A549 (cell line): ENCODE measurements at regions not wholly inside any gene's neighbourhood (a gene's known extent, or its start where the extent isn't known, plus 50 kb on each side); places are given as distances from the start of the nearest gene placed in this dataset.

Experiments used
- ATAC-seq, 2 experiments: fragments of 200-7000 bp in 1 of 2; fragments of >200 bp in 1 of 2; cut with Nextera tagmentation in 1 of 2; cut with Tn5 transposase in 1 of 2; 3 replicates each; pipeline versions ENCODE4 v1.8.0 to v1.9.1; 2018 to 2020; ENCODE audit warnings: mild to moderate bottlenecking in 1 of 2, moderate library complexity in 1 of 2
- CTCF ChIA-PET: fragments of 300-600 bp; sonication (Branson Sonifier 250); formaldehyde crosslinking; extraction: SDS; loops from one replicate; lab custom pipeline; 2021; ENCODE audit warnings: antibody characterized with exemption, inconsistent platforms; lab: Yijun Ruan, JAX
- POLR2A ChIA-PET: fragments of 350-600 bp; formaldehyde crosslinking; extraction: SDS; loops from one replicate; lab custom pipeline; 2021; ENCODE audit warnings: antibody characterized with exemption, inconsistent platforms; lab: Yijun Ruan, JAX
- DNase-seq, 2 experiments: peaks; one replicate each; pipeline versions ENCODE4 v3.0.0 to v3.0.0-alpha.2; 2011 to 2016; ENCODE audit warnings: low read depth in 1 of 2, low spot score in 1 of 2
- FAIRE-seq: peaks from 2 replicates; lab custom pipeline; 2011; peaks lifted over from hg19 to GRCh38; lab: Jason Lieb, UNC
- H3K27ac ChIP-seq, 2 experiments: fragments of >200 bp; sonication (Bioruptor Twin); formaldehyde crosslinking; 3 replicates each; pipeline ENCODE4 v1.5.1; 2016 to 2017
- H3K4me1 ChIP-seq: fragments of >200 bp; sonication (Bioruptor Twin); formaldehyde crosslinking; 3 replicates; pipeline ENCODE4 v1.6.1; 2016
- H3K4me2 ChIP-seq: fragments of >200 bp; sonication (Bioruptor Twin); formaldehyde crosslinking; 3 replicates; pipeline ENCODE4 v1.6.1; 2016
- H3K4me3 ChIP-seq: fragments of >200 bp; sonication (Bioruptor Twin); formaldehyde crosslinking; 3 replicates; pipeline ENCODE4 v1.5.1; 2016
- H3K9me3 ChIP-seq: fragments of >200 bp; sonication (Bioruptor Twin); formaldehyde crosslinking; 3 replicates; pipeline ENCODE4 v1.6.1; 2016
- GATA3 ChIP-seq: IDR thresholded peaks from 2 replicates; pipeline ENCODE4 v1.6.1; 2012; ENCODE audit warnings: borderline replicate concordance
- WGBS: methylation state at CpG from one replicate; pipeline ENCODE4 v1.1.6; 2017; ENCODE audit errors: missing lambda C conversion rate; 5-methylcytosine and 5-hydroxymethylcytosine counted together
- small RNA-seq, 6 experiments: library from RNA; depleted of rRNA; stranded (forward); fragments of <200 nt; gene quantifications; one replicate each; pipeline ENCODE3, GENCODE V24; 2012
- TF ChIP-seq, protein P1 (sequence below): fragments of >200 bp; sonication (Bioruptor Twin); formaldehyde crosslinking; IDR thresholded peaks from 2 replicates; pipeline ENCODE4 v1.6.1; 2016

DNA sequence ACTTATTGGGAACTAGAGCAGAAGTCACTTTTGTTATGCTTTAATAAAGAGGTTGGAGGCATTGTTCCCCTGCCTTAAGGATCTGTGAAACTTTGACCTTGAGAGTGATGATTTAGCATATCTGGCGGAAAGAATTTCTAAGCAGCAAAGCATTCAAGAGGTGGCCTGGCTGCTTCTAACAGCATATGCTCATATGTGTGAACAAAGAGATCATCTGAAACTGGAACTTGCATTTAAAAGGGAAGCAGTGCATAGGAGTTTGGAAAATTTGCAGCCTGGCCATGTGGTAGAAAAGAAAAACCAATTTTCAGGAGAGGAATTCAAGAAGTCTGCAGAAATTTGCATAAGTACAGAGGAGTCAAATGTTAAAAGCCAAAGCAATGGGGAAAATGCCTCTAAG, 56.4 kb upstream of the GOLIM4 start:
- no peak for TF ChIP-seq GATA3
- TF ChIP-seq, protein P1, sequence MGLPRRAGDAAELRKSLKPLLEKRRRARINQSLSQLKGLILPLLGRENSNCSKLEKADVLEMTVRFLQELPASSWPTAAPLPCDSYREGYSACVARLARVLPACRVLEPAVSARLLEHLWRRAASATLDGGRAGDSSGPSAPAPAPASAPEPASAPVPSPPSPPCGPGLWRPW, result no peak
- ChIA-PET CTCF (interaction anchor here (2.2 kb wide), 1 partner anchor 13 kb away, joined by 6 read pairs; no protein-coding TSS in a partner anchor), POLR2A (no interaction called here)
- Histone ChIP-seq H3K4me1 (no peaks in the 10 kb centered on the region), H3K27ac (no peak overlapping the region), H3K9me3 (no peaks in the 10 kb centered on the region), H3K4me2 (no peak overlapping the region), H3K4me3 (no peak overlapping the region)
- DNase-seq (no peak), FAIRE-seq (no peak), ATAC-seq (no peak)
- 92% methylated on average over 1 of the region's 1 CpG for WGBS

Small RNA genes lying in the stretch of these regions (small RNA-seq; reads per million reads assigned to genes)
- 0 reads per million in 6 experiments for gene MIR551B
- gene RNU2-20P, result 0 to 1.4 (median 0.08) reads per million in 6 experiments
